Activated CD8-positive, alpha-beta memory T cell treated with anti-CD3 and anti-CD28 coated beads for 24 hours (primary cell): ENCODE measurements at regions not wholly inside any gene's neighbourhood (a gene's known extent, or its start where the extent isn't known, plus 50 kb on each side); places are given as distances from the start of the nearest gene placed in this dataset.

Experiments used
- DNase-seq: peaks from one replicate; pipeline ENCODE4 v3.0.0-alpha.2; 2020

- no peak for DNase-seq
Observed at GRCh38 chr2:226652983-226653765, 146.4 kb downstream of the IRS1 start.

- no peak for DNase-seq
Observed at GRCh38 chr2:226652369-226652768, 147.3 kb downstream of the IRS1 start.

GRCh38 chr2:226649871-226650660, 149.6 kb downstream of the IRS1 start:
- DNase-seq = peak; percentile 62

- DNase-seq = no peak
Observed at GRCh38 chr2:226649201-226649600, 150.4 kb downstream of the IRS1 start.

- DNase-seq = no peak
Observed at GRCh38 chr2:226647621-226648518, 151.8 kb downstream of the IRS1 start.

- no peak for DNase-seq
Observed at GRCh38 chr2:226644399-226644865, 155.2 kb downstream of the IRS1 start.

- no peak for DNase-seq
Observed at GRCh38 chr2:226643946-226644282, 155.7 kb downstream of the IRS1 start.

- DNase-seq = no peak
Observed at GRCh38 chr2:226643030-226643945, 156.3 kb downstream of the IRS1 start.

GRCh38 chr2:226641008-226641407, 158.6 kb downstream of the IRS1 start:
- no peak for DNase-seq

GRCh38 chr2:226640501-226640900, 159.1 kb downstream of the IRS1 start:
- no peak for DNase-seq

- DNase-seq = no peak
Observed at GRCh38 chr2:226639550-226639949, 160.1 kb downstream of the IRS1 start.

- no peak for DNase-seq
Observed at GRCh38 chr2:226638576-226638975, 161.0 kb downstream of the IRS1 start.

GRCh38 chr2:226637383-226637782, 162.2 kb downstream of the IRS1 start:
- DNase-seq = no peak

GRCh38 chr2:226636586-226636985, 163.0 kb downstream of the IRS1 start:
- DNase-seq = no peak

GRCh38 chr2:226634943-226635604, 164.5 kb downstream of the IRS1 start:
- no peak for DNase-seq

- no peak for DNase-seq
Observed at GRCh38 chr2:226631671-226632070, 167.9 kb downstream of the IRS1 start.

- DNase-seq = no peak
Observed at GRCh38 chr2:226631187-226631586, 168.4 kb downstream of the IRS1 start.

- no peak for DNase-seq
Observed at GRCh38 chr2:226625946-226626345, 173.7 kb downstream of the IRS1 start.

- DNase-seq = no peak
Observed at GRCh38 chr2:226623587-226624368, 175.8 kb downstream of the IRS1 start.

- DNase-seq = no peak
Observed at GRCh38 chr2:226622484-226622883, 177.1 kb downstream of the IRS1 start.

- no peak for DNase-seq
Observed at GRCh38 chr2:226620176-226620575, 179.4 kb downstream of the IRS1 start.
